Mucosa of descending colon (tissue), 3 donors: ENCODE measurements at regions not wholly inside any gene's neighbourhood (a gene's known extent, or its start where the extent isn't known, plus 50 kb on each side); places are given as distances from the start of the nearest gene placed in this dataset.

Experiments
- ATAC-seq: fragments of 200-7000 bp; cut with Tn5 transposase; one replicate; pipeline ENCODE4 v1.9.1; 2020; ENCODE audit warnings: mild to moderate bottlenecking, moderate library complexity
- DNase-seq, 3 donors: peaks; one replicate each; pipeline ENCODE4 v3.0.0-alpha.2; 2020
- H3K36me3 ChIP-seq: fragments of 200-600 bp; one replicate; pipeline ENCODE4 v1.8.0; 2021; ENCODE audit warnings: low read depth, mild to moderate bottlenecking
- H3K4me1 ChIP-seq: fragments of 200-600 bp; one replicate; pipeline ENCODE4 v1.8.0; 2021; ENCODE audit warnings: low read depth, mild to moderate bottlenecking
- H3K4me3 ChIP-seq: fragments of 200-600 bp; one replicate; pipeline ENCODE4 v1.8.0; 2021; ENCODE audit warnings: mild to moderate bottlenecking
- H3K9me3 ChIP-seq: fragments of 200-600 bp; one replicate; pipeline ENCODE4 v1.8.0; 2021; ENCODE audit warnings: mild to moderate bottlenecking
- CTCF ChIP-seq: fragments of 200-600 bp; IDR thresholded peaks from one replicate; pipeline ENCODE4 v1.8.0; 2022; ENCODE audit warnings: antibody characterized with exemption, mild to moderate bottlenecking
- intact Hi-C, 2 donors: fragments of 100-400 bp; cut with DNase I in 1 of 2; cut with micrococcal nuclease in 1 of 2; formaldehyde crosslinking; loops; one replicate each; pipeline versions ENCODE4 v1.11.0 to v1.11.1; 2022; cut with DNase I, micrococcal nuclease
- donor health status: DM: no; HTN: no; CAD: no; lungs with moderate emphysema.
- donor health status: DM: no; HTN: no; CAD: no.
- donor health status: DM: no; HTN: yes; CAD: no.

GRCh38 chr6:81241126-81242041 lies 511.1 kb downstream of the TENT5A start:
- Histone ChIP-seq H3K9me3 (no peaks in the 10 kb centered on the region), H3K36me3 (no peaks in the 10 kb centered on the region), H3K4me3 (no peak overlapping the region), H3K4me1 (no peaks in the 10 kb centered on the region)
- ATAC-seq: peak; percentile 27
- intact Hi-C loops: loop anchor here in 1 of 2 donors (5.0 kb wide), 1 partner anchor 511 kb away; the partner anchor contains the start of gene TENT5A
- peak in 1 of 3 donors; percentile 16 for DNase-seq
- no peak for TF ChIP-seq CTCF

DNA sequence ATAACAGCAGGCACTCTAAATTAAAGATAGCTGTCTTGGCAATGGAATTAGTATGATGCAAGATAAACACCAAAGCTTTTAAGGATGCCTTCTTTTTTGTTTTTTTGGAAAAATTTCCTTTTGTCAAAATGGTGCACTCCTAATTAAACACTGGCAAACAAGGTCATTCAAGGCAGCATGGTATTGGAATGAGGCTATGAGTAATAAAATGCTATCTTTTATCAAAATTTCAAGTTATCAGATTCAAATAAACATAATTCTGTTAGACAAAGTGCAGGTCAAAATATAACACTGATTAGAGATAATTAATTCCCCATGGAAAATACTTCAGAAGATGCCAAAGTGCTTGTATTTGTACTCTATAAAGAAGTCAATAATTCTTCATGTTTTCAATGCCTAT lies 514.1 kb downstream of the TENT5A start:
- Histone ChIP-seq H3K9me3 (no peaks in the 10 kb centered on the region), H3K36me3 (no peaks in the 10 kb centered on the region), H3K4me1 (no peaks in the 10 kb centered on the region), H3K4me3 (no peak overlapping the region)
- ATAC-seq: no peak
- intact Hi-C loops: no loop called here
- TF ChIP-seq CTCF: no peak
- no peak for DNase-seq

- Histone ChIP-seq H3K36me3 (no peaks in the 10 kb centered on the region), H3K4me1 (no peaks in the 10 kb centered on the region), H3K9me3 (no peaks in the 10 kb centered on the region), H3K4me3 (no peak overlapping the region)
- no peak for TF ChIP-seq CTCF
- DNase-seq (no peak), ATAC-seq (no peak)
- intact Hi-C loops: no loop called here
Measured at GRCh38 chr6:81237226-81237625, 515.3 kb downstream of the TENT5A start.

GRCh38 chr6:81235512-81235911 lies 517.0 kb downstream of the TENT5A start:
- H3K4me3 ChIP-seq: no peak overlapping the region
- H3K36me3 ChIP-seq: no peaks in the 10 kb centered on the region
- DNase-seq (no peak), ATAC-seq (no peak)
- no peak for TF ChIP-seq CTCF
- no peaks in the 10 kb centered on the region for H3K9me3 ChIP-seq
- H3K4me1 ChIP-seq: no peaks in the 10 kb centered on the region
- intact Hi-C loops: no loop called here

GRCh38 chr6:81233990-81234389 lies 518.5 kb downstream of the TENT5A start:
- no peak for DNase-seq
- no peaks in the 10 kb centered on the region for H3K4me1 ChIP-seq
- ATAC-seq: no peak
- no peak for TF ChIP-seq CTCF
- H3K9me3 ChIP-seq: no peaks in the 10 kb centered on the region
- intact Hi-C loops: no loop called here
- H3K36me3 ChIP-seq: no peaks in the 10 kb centered on the region
- no peak overlapping the region for H3K4me3 ChIP-seq
